ENCODE measurements at regions not wholly inside any gene's neighbourhood (a gene's known extent, or its start where the extent isn't known, plus 50 kb on each side); places are given as distances from the start of the nearest gene placed in this dataset.
"Not testable (repeated sequence)": the region's sequence is repeated elsewhere in the genome, so short reads cannot be mapped to it uniquely, and the experiment has no call there.

DNA sequence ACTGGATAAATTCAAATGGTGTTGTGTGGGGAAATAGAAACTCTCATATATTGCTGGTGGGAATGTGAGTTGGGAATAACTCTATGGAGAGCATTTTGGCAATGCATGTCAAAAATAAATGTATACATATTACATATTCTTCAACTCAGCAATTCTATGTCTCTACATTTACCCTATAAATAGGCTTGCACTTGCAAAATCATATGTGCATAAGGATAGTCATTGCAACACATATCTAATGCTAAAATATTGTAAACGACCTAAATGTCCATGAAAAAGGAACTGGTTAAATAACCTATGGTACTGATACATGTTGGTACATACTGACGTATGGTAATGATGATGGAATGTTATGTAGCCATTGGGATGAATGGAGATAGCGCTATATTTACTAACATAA lies 94.5 kb upstream of the CHD1 start:
- intact Hi-C loops (cut with micrococcal nuclease): no loop called here
- Mint-ChIP-seq H3K27me3 (no peaks in the 10 kb centered on the region), H3K4me3 (no peak overlapping the region), H3K4me1 (ENCODE audit: low read depth) (peaks cover 28% of the 10 kb centered on the region), H3K9me3 (no peaks in the 10 kb centered on the region), H3K36me3 (no peaks in the 10 kb centered on the region), H3K27ac (no peak overlapping the region)
- DNase-seq: no peak
- ChIA-PET POLR2A (no interaction called here), CTCF (no interaction called here)

DNA sequence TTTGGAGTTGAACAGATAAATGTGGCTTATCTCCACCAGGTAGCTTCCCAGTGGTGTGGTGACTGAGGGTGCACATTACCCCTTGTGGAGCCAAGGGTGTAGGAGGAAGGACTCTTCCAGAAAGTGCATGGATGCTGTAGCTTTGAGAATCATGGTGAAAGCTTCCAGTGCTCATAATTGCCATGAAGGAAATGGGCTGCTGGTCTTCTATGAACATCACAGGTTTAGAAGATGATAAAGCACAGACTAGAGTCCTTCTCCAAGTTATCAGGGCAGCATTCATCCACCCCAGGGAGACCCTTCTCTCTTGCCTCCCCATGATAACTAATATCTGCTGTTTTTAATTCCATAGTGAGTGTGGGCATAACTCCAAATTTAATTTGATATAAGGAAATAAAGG lies 93.4 kb upstream of the CHD1 start:
- intact Hi-C loops (cut with micrococcal nuclease): no loop called here
- no peak overlapping the region for H3K4me3 Mint-ChIP-seq

DNA sequence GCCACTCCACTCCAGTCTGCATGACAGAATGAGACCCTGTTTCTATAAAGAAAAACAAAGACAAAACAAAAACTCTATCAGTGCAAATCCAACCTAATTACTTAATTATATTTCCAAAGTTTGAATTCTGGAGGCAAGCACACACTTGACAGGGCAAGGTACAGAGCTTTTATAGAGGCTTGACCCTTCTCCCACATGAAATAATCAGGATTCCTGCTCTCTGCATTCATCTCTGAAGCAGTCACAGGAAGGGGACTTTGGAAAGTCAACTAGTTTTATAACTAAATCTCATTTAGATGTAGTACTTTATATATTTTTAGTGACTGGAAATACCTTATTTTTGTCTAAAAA lies 91.9 kb upstream of the CHD1 start:
- Mint-ChIP-seq H3K9me3 (no peaks in the 10 kb centered on the region), H3K27ac (no peak overlapping the region)
- POLR2A ChIA-PET: no interaction called here

More for the DNA sequence above, 93.4 kb upstream of the CHD1 start:
- Mint-ChIP-seq H3K9me3 (no peaks in the 10 kb centered on the region), H3K4me1 (ENCODE audit: low read depth) (peaks cover 17% of the 10 kb centered on the region), H3K27ac (no peak overlapping the region), H3K36me3 (no peaks in the 10 kb centered on the region), H3K27me3 (no peaks in the 10 kb centered on the region)
- ChIA-PET CTCF (no interaction called here), POLR2A (no interaction called here)
- no peak for DNase-seq

DNA sequence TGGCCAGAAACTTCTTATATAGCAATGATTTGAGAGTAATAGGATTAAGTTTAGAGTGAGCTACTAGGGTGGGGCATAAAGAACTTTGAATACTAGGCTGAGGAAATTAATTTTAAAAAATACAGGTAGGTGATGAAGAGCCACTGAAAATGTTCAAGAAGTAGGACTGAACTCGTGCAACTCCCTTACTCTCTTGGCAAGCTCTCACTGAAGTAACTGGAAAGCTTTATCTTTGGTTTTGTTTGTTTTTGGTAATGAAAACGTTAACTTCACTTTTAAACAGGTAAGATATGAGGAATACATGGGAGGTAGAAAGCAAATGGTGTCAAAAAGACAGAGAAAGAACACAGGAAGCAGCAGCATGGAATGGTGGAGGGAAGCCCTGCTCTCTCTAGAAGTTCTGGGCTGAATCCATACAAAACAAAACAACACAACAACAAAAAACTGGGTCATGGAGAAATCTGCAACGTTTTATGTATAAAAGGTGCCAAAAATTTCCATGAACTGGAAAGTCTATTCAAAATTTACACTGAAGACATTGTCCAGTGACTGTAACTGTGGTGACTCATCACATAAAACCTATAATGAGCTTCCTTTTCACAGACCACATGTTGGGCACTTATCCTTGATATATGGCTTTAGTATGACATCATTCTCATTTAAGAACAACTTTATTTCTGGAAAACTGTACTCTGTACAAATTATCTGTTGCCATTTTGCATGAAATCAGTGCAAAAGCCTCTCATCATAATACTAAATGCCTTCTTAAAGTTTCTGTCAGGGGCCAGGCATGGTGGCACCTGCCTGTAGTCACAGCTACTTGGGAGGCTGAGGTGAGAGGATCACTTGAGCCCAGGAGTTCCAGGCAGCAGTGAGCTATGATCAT lies 91.2 kb upstream of the CHD1 start:
- Mint-ChIP-seq H3K9me3 (no peaks in the 10 kb centered on the region), H3K27me3 (no peaks in the 10 kb centered on the region), H3K4me1 (ENCODE audit: low read depth) (peaks cover 6% of the 10 kb centered on the region), H3K36me3 (no peaks in the 10 kb centered on the region), H3K27ac (no peak overlapping the region), H3K4me3 (no peak overlapping the region)
- ChIA-PET CTCF (no interaction called here), POLR2A (no interaction called here)
- no peak for DNase-seq
- intact Hi-C loops (cut with micrococcal nuclease): no loop called here

More for the DNA sequence above, 91.9 kb upstream of the CHD1 start:
- Mint-ChIP-seq H3K36me3 (no peaks in the 10 kb centered on the region), H3K4me1 (ENCODE audit: low read depth) (peaks cover 6% of the 10 kb centered on the region), H3K4me3 (no peak overlapping the region), H3K27me3 (no peaks in the 10 kb centered on the region)
- CTCF ChIA-PET: no interaction called here
- intact Hi-C loops (cut with micrococcal nuclease): no loop called here
- DNase-seq: no peak

DNA sequence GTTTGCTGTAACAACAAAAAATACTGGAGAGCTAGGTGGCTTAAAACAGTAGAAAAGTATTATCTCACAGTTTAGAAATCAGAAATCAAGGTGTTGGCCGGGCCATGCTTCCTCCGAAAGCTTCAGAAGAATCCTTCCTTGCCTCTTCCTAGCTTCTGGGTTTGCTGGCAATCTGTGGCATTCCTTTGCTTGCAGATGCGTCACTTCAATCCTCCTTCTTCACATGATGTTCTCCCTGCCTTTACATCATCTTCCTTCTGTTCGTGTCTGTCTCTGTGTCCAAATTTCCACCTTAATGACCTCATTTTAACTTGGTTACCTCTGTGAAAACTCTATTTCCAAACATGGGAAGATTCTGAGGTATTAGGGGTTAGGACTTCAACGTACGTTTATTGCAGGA lies 90.4 kb upstream of the CHD1 start:
- POLR2A ChIA-PET: no interaction called here
- CTCF ChIA-PET: no interaction called here

DNA sequence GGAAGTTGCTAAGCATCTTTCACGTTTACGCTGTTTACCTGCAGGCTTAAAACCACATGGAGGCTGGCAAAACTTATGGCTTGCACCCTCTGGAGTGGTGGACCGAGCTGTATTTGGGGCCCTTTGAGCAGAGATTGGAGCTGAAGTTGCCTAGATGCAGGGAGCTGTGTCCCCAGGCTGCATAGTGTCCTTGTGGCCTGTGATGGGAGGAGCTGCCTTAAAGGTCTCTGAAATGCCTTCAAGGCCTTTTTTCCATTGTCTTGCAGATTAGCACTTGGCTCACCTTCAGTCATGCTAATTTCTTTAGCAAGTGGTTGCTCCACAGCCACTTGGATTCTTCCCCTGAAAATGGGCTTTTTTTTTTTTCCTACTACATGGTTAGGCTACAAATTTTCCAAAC lies 81.5 kb upstream of the CHD1 start:
- Mint-ChIP-seq H3K36me3 (peaks cover 3% of the 10 kb centered on the region), H3K27me3 (no peaks in the 10 kb centered on the region), H3K27ac (no peak overlapping the region), H3K9me3 (peaks cover 7% of the 10 kb centered on the region), H3K4me1 (ENCODE audit: low read depth) (peaks cover 5% of the 10 kb centered on the region), H3K4me3 (no peak overlapping the region)
- no peak for DNase-seq
- intact Hi-C loops (cut with micrococcal nuclease): no loop called here
- ChIA-PET CTCF (no interaction called here), POLR2A (no interaction called here)

More for the DNA sequence above, 90.4 kb upstream of the CHD1 start:
- Mint-ChIP-seq H3K27ac (no peak overlapping the region), H3K9me3 (no peaks in the 10 kb centered on the region), H3K27me3 (no peaks in the 10 kb centered on the region), H3K4me1 (ENCODE audit: low read depth) (peaks cover 6% of the 10 kb centered on the region), H3K36me3 (no peaks in the 10 kb centered on the region), H3K4me3 (no peak overlapping the region)
- intact Hi-C loops (cut with micrococcal nuclease): no loop called here
- DNase-seq: no peak

DNA sequence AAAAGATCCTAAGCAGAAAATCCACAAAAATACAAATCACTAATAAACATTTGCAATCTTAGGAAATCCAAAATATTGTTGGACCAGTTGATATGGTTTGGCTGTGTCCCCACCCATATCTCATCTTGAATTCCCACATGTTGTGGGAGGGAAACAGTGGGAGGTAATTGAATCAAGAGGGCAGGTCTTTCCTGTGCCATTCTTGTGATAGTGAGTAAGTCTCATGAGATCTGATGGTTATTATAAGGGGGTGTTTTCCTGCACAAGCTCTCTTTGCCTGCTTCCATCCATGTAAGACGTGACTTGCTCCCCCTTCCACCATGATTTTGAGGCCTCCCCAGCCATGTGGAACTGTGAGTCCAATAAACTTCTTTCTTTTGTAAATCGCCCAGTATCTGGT lies 79.2 kb upstream of the CHD1 start:
- H3K9me3 Mint-ChIP-seq; DNase-seq; CTCF ChIA-PET; H3K36me3 Mint-ChIP-seq; POLR2A ChIA-PET; H3K27me3 Mint-ChIP-seq; H3K27ac Mint-ChIP-seq; H3K4me3 Mint-ChIP-seq; intact Hi-C loops (cut with micrococcal nuclease): not testable (repeated sequence)
- peaks cover 16% of the 10 kb centered on the region for H3K4me1 Mint-ChIP-seq (ENCODE audit: low read depth)

DNA sequence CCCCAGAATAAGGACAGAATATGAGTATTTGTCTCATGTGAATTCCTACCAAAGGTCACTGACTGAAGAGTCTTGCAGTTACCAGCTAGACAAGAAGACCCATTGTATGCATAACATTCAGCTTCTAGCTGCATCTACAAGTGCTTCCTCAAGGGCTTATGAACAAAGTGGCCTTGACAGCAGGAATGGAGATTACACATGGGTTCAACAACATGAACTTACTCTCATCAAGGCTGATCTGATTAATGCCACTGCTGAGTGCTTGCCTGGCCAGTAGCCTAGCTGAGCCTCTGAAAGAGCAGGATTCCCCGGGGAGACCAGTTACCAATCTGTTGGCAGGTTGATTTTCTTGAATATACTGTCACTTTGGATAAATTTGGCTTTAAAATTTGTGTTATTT lies 76.7 kb upstream of the CHD1 start:
- ChIA-PET CTCF (interaction anchor here (1.0 to 1.1 kb wide), 2 partner anchors 24 to 27 kb away, joined by 3 to 4 read pairs; no protein-coding TSS in a partner anchor), POLR2A (interaction anchor here (1.6 kb wide), 1 partner anchor 75 kb away, joined by 3 read pairs; no protein-coding TSS in a partner anchor)
- H3K4me1 Mint-ChIP-seq (ENCODE audit: low read depth): peaks cover 16% of the 10 kb centered on the region
- intact Hi-C loops (cut with micrococcal nuclease): loop anchor here (1.0 to 2.0 kb wide), 4 partner anchors 22 to 77 kb away; partner anchors contain the start of gene CHD1
- no peak for DNase-seq
- no peaks in the 10 kb centered on the region for H3K27me3 Mint-ChIP-seq
- no peak overlapping the region for H3K27ac Mint-ChIP-seq
- H3K4me3 Mint-ChIP-seq: no peak overlapping the region
- H3K9me3 Mint-ChIP-seq: no peaks in the 10 kb centered on the region
- no peaks in the 10 kb centered on the region for H3K36me3 Mint-ChIP-seq

DNA sequence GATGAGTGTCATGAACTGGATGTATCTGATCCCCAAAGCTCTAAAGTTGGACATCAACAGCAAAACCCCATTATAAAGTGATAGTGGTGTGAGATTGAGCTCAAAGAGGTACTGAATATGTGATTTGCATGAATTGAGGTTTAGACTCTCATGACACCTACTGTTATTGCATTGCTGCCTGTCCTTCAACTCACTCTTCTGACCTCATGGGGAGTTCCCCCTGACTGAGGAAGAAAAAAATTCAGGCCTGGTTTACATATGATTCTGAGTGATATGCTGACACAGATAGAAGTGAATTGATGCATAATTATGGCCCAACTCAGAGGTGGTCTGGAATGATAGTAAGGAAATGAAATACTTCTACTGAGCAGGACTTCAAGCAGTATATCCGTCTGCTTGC lies 76.2 kb upstream of the CHD1 start:
- peaks cover 16% of the 10 kb centered on the region for H3K4me1 Mint-ChIP-seq (ENCODE audit: low read depth)
- no peaks in the 10 kb centered on the region for H3K36me3 Mint-ChIP-seq
- POLR2A ChIA-PET: interaction anchor here (1.6 kb wide), 1 partner anchor 75 kb away, joined by 3 read pairs; no protein-coding TSS in a partner anchor
- intact Hi-C loops (cut with micrococcal nuclease): loop anchor here (1.0 to 2.0 kb wide), 4 partner anchors 22 to 76 kb away; partner anchors contain the start of gene CHD1
- CTCF ChIA-PET: interaction anchor here (0.6 to 1.1 kb wide), 4 partner anchors 23 to 75 kb away, joined by 3 to 5 read pairs (median 4); no protein-coding TSS in a partner anchor
- H3K27ac Mint-ChIP-seq: no peak overlapping the region
- H3K27me3 Mint-ChIP-seq: no peaks in the 10 kb centered on the region
- DNase-seq: peak; percentile 35
- H3K9me3 Mint-ChIP-seq: no peaks in the 10 kb centered on the region
- no peak overlapping the region for H3K4me3 Mint-ChIP-seq

DNA sequence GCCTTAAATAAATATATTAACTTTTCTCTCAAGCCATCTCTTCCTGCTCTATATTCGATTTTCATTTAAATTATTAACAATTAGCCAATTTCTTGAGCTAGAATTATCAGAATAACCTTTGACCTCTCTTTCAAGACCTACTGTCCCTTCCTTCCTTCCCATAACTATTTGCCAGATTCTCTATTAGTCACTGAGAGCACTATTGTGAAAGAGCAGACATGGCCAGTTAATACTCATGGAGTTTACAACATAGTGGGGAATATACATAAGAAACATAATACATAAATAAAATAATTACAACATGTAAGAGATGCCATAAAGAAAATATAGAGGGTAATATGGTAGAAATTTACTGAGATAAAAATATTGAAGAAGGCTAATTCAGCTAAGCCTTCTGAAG lies 72.1 kb upstream of the CHD1 start:
- Mint-ChIP-seq H3K27ac (no peak overlapping the region), H3K27me3 (no peaks in the 10 kb centered on the region), H3K4me3 (no peak overlapping the region), H3K9me3 (no peaks in the 10 kb centered on the region), H3K4me1 (ENCODE audit: low read depth) (peaks cover 16% of the 10 kb centered on the region), H3K36me3 (no peaks in the 10 kb centered on the region)
- intact Hi-C loops (cut with micrococcal nuclease): no loop called here
- POLR2A ChIA-PET: no interaction called here
- CTCF ChIA-PET: no interaction called here
- DNase-seq: no peak

DNA sequence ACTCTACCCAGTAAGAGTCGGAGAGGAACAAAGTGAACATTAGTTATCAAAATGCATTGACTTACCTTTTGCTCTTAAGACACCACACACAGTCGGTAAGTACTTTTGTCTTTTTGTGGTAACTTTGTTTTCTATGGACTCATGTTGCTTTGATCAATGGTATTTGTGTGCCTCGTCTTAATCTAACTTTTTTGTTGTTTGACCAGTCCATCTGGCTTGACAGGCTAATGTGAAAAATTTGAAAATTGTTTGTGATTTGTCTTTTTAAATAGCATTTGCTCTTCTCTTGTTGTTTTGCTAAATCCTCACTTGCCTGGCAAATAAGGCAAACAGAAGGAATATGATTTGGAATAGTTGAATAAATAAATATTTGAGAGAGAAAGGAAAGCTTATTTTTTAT lies 71.4 kb upstream of the CHD1 start:
- H3K9me3 Mint-ChIP-seq: no peaks in the 10 kb centered on the region
- no peaks in the 10 kb centered on the region for H3K27me3 Mint-ChIP-seq
- H3K36me3 Mint-ChIP-seq: no peaks in the 10 kb centered on the region
- peaks cover 11% of the 10 kb centered on the region for H3K4me1 Mint-ChIP-seq (ENCODE audit: low read depth)
- no peak for DNase-seq
- no peak overlapping the region for H3K4me3 Mint-ChIP-seq
- intact Hi-C loops (cut with micrococcal nuclease): no loop called here
- H3K27ac Mint-ChIP-seq: no peak overlapping the region
- ChIA-PET POLR2A (no interaction called here), CTCF (no interaction called here)

DNA sequence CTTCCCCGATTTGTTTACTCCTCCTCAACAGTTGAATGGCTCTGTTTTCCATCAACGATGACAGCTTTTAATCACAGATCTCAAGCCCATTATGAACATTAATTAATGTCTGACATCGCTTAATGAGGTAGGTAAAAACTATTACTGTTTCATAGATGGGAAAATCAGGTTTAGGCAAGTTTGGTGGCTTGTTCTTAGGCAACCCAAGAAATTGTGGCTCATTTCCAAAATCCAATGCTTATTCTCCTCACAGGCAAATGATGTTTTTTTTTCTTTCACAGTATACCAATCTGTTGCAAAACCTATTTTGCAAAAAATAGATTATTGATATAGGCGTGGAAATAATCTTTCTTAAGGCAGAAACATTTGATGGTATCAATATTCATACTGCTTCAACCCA lies 70.8 kb upstream of the CHD1 start:
- Mint-ChIP-seq H3K4me3 (no peak overlapping the region), H3K27me3 (no peaks in the 10 kb centered on the region), H3K27ac (no peak overlapping the region), H3K9me3 (no peaks in the 10 kb centered on the region), H3K4me1 (ENCODE audit: low read depth) (peaks cover 5% of the 10 kb centered on the region), H3K36me3 (no peaks in the 10 kb centered on the region)
- ChIA-PET CTCF (no interaction called here), POLR2A (no interaction called here)
- no peak for DNase-seq
- intact Hi-C loops (cut with micrococcal nuclease): no loop called here

DNA sequence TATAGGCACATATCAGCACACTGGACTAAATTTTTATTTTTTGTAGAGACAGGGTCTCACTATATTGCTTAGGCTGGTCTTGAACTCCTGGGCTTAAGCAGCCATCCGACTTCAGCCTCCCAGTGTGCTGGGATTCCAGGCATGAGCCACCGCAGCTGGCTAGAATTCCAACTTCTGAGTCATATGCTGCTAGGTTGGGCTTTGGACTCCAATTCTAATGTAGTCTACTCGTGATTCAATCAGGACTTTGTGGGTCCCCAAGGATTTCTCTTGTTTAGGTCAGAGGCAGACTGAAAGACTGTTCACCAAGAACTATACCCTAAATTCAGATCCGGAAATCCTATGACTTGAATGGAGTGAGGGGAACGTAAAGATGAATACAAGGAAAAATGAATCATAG lies 68.2 kb upstream of the CHD1 start:
- no peaks in the 10 kb centered on the region for H3K27me3 Mint-ChIP-seq
- H3K27ac Mint-ChIP-seq: no peak overlapping the region
- intact Hi-C loops (cut with micrococcal nuclease): no loop called here
- H3K36me3 Mint-ChIP-seq: no peaks in the 10 kb centered on the region
- H3K9me3 Mint-ChIP-seq: no peaks in the 10 kb centered on the region
- ChIA-PET CTCF (no interaction called here), POLR2A (no interaction called here)
- no peak for DNase-seq
- H3K4me3 Mint-ChIP-seq: no peak overlapping the region
- no peaks in the 10 kb centered on the region for H3K4me1 Mint-ChIP-seq (ENCODE audit: low read depth)
